ENCODE measurements at regions not wholly inside any gene's neighbourhood (a gene's known extent, or its start where the extent isn't known, plus 50 kb on each side); places are given as distances from the start of the nearest gene placed in this dataset.

DNA sequence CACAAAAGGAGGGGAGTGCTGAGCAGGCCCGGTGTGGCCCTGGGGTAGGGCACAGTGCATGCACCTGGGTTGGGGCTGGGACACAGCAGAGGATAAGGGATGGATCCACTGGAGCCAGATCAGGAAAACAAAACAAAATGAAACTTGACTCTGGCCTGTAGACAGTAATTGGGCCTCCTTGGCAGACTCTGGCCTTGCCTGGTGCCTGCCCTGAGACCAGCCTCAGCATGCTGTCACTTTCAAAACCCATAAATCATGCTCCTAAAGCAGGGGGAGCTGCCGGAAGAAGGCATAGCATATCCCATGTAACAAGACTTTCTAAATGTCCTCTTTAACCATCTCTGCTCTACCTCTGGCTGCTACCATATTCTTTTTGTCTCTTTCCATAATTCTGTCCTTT is 61.1 kb upstream of the IGFBP5 start:
- ChIA-PET CTCF (no interaction called here), POLR2A (no interaction called here)
- ATAC-seq (no peak), FAIRE-seq (no peak), DNase-seq (ENCODE audit: low read depth in 1 of 2, low spot score in 1 of 2) (no peak)
- no peak for TF ChIP-seq JUNB (IDR thresholded peaks at IDR 0.05)
- no peak for TF ChIP-seq JUN (IDR thresholded peaks at IDR 0.05)
- TF ChIP-seq CHD2 (IDR thresholded peaks at IDR 0.05; ENCODE audit: low read length, partially characterized antibody), result no peak
- no peak for TF ChIP-seq TP53 (CRISPR knock-in tag; IDR thresholded peaks at IDR 0.05)
- TF ChIP-seq FOSB (CRISPR knock-in tag; IDR thresholded peaks at IDR 0.05), result no peak
- no peak for TF ChIP-seq CBX8 (IDR thresholded peaks at IDR 0.05)
- TF ChIP-seq RARB (CRISPR knock-in tag; IDR thresholded peaks at IDR 0.05), result no peak
- TF ChIP-seq, protein P1, sequence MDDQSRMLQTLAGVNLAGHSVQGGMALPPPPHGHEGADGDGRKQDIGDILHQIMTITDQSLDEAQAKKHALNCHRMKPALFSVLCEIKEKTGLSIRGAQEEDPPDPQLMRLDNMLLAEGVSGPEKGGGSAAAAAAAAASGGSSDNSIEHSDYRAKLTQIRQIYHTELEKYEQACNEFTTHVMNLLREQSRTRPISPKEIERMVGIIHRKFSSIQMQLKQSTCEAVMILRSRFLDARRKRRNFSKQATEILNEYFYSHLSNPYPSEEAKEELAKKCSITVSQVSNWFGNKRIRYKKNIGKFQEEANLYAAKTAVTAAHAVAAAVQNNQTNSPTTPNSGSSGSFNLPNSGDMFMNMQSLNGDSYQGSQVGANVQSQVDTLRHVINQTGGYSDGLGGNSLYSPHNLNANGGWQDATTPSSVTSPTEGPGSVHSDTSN (IDR thresholded peaks at IDR 0.05), result no peak
- no peak for TF ChIP-seq PHF8 (IDR thresholded peaks at IDR 0.05; ENCODE audit: borderline replicate concordance, low read depth)
- Histone ChIP-seq H3K4me3 (no peak overlapping the region), H3K27ac (no peak overlapping the region), H3K4me1 (no peaks in the 10 kb centered on the region), H3K4me2 (no peak overlapping the region), H3K9me3 (no peaks in the 10 kb centered on the region)
- WGBS (ENCODE audit: missing lambda C conversion rate), result 49% methylated on average over 2 of the region's 2 CpGs

DNA sequence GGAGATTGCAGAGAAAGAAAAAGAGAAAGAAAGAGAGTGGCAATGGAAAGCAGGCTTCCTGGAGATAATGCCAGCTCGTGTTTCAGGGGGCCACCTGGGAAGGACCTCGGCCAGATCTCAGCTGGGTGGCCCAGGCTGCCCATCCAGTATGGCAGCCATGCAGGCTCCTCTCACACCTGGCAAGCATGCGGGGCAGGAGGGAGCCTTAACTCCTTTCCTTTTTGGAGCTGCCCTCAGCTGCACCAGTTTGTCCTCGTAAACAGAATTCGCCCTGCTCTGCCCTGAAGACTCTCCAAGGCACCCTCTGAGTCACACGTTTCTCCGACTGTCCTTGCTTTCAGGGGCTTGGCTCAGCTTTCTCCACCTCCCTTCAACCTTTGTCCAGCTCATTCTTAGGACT is 59.5 kb upstream of the IGFBP5 start:
- POLR2A ChIA-PET, result no interaction called here
- TF ChIP-seq MYC (IDR thresholded peaks at IDR 0.05; ENCODE audit: borderline replicate concordance, low read length) (no peak), RCOR1 (IDR thresholded peaks at IDR 0.05; ENCODE audit: low read depth, low read length) (no peak), RFX5 (IDR thresholded peaks at IDR 0.05) (no peak), RAD21 (conservative IDR thresholded peaks at IDR 0.05 in 1 of 2, IDR thresholded peaks at IDR 0.05 in 1 of 2) (no peak)
- CTCF ChIA-PET, result no interaction called here
- WGBS (ENCODE audit: missing lambda C conversion rate), result 24% methylated on average over 7 of the region's 7 CpGs
- Histone ChIP-seq H3K4me3 (no peak overlapping the region), H3K9me3 (no peaks in the 10 kb centered on the region), H3K4me2 (no peak overlapping the region), H3K4me1 (no peaks in the 10 kb centered on the region), H3K27ac (no peak overlapping the region)
- DNase-seq (ENCODE audit: low read depth in 1 of 2, low spot score in 1 of 2), result no peak
- ATAC-seq, result no peak
- no peak for FAIRE-seq

DNA sequence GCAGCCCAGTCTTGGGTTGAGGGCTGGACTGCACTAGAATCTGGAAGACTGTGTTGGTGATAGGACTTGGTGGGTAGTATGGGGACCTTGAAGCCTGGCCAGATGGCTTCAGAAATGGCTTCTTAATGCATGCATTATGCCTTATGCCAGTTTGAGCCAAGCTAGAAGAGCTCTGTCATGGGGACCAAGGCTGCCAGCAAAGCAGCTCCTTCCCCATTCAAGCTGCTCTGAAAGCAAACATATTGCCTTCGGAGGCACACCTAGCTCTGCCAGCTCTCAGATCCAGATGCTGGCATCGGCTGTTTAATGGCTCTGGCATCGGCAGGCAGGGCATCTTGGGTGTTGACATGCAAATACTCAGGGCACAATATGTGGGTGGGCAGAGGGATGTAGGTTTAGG is 59.0 kb upstream of the IGFBP5 start:
- H3K4me1 ChIP-seq, result no peaks in the 10 kb centered on the region
- H3K4me3 ChIP-seq, result no peak overlapping the region
- H3K9me3 ChIP-seq, result no peaks in the 10 kb centered on the region
- H3K4me2 ChIP-seq, result no peak overlapping the region
- FAIRE-seq (no peak), ATAC-seq (no peak), DNase-seq (ENCODE audit: low read depth in 1 of 2, low spot score in 1 of 2) (no peak)
- no peak overlapping the region for H3K27ac ChIP-seq
- ChIA-PET POLR2A (no interaction called here), CTCF (interaction anchor here (0.8 kb wide), 1 partner anchor 10 kb away, joined by 3 read pairs; no protein-coding TSS in a partner anchor)
- TF ChIP-seq RAD21 (conservative IDR thresholded peaks at IDR 0.05 in 1 of 2, IDR thresholded peaks at IDR 0.05 in 1 of 2) (no peak), EP300 (IDR thresholded peaks at IDR 0.05) (no peak), BHLHE40 (IDR thresholded peaks at IDR 0.05; ENCODE audit: low read depth, low read length) (no peak), ESRRA (IDR thresholded peaks at IDR 0.05; ENCODE audit: borderline replicate concordance, low read length) (no peak), HDAC2 (IDR thresholded peaks at IDR 0.05) (no peak), CHD2 (IDR thresholded peaks at IDR 0.05; ENCODE audit: low read length, partially characterized antibody) (no peak)
- TF ChIP-seq, protein P2, sequence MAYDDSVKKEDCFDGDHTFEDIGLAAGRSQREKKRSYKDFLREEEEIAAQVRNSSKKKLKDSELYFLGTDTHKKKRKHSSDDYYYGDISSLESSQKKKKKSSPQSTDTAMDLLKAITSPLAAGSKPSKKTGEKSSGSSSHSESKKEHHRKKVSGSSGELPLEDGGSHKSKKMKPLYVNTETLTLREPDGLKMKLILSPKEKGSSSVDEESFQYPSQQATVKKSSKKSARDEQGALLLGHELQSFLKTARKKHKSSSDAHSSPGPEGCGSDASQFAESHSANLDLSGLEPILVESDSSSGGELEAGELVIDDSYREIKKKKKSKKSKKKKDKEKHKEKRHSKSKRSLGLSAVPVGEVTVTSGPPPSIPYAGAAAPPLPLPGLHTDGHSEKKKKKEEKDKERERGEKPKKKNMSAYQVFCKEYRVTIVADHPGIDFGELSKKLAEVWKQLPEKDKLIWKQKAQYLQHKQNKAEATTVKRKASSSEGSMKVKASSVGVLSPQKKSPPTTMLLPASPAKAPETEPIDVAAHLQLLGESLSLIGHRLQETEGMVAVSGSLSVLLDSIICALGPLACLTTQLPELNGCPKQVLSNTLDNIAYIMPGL (CRISPR knock-in tag; IDR thresholded peaks at IDR 0.05; ENCODE audit: borderline replicate concordance), result no peak
- WGBS (ENCODE audit: missing lambda C conversion rate), result 6% methylated on average over 3 of the region's 3 CpGs

DNA sequence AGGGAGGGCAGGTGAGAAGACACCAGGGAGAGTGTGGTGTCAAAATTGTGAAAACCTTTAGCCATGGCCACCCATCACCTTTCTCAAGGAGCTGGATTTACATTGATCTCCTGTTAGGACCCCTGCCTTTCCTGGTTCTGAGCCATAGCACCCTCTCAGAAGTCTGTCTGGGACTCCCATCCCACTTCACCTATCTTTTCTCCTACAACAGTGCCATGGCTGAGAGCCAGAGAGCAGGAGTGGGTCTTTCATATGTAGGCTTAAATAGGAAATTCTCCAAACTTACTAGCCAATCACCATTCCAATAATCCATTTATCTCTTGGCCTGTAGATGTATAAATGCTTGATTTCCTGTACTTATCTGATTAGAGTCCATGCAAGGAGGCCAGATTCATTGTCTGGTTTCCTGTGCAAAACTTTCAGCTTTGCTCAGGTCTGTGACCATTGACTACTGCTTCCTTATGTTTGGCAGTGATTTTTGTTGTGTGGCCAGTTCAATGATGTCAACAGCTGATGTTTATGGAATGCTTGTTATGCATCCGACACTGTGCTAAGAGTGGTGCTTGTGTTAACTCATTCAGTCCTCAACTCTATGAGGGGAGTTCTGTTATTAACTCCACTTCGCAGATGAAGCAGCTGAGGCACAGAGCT is 57.6 kb upstream of the IGFBP5 start:
- WGBS (ENCODE audit: missing lambda C conversion rate), result 5% methylated on average over 2 of the region's 2 CpGs
- H3K9me3 ChIP-seq, result no peaks in the 10 kb centered on the region
- POLR2A ChIA-PET, result no interaction called here
- no peak for ATAC-seq
- no peak overlapping the region for H3K27ac ChIP-seq
- TF ChIP-seq HDAC2 (IDR thresholded peaks at IDR 0.05) (no peak), ZC3H11A (IDR thresholded peaks at IDR 0.05) (no peak), SREBF2 (IDR thresholded peaks at IDR 0.05) (no peak), POLR2AphosphoS2 (conservative IDR thresholded peaks at IDR 0.05; ENCODE audit: low read length) (no peak), HEYL (CRISPR knock-in tag; IDR thresholded peaks at IDR 0.05) (no peak), JUN (IDR thresholded peaks at IDR 0.05) (no peak), MAFK (IDR thresholded peaks at IDR 0.05; ENCODE audit: partially characterized antibody) (no peak)
- TF ChIP-seq, protein P3, sequence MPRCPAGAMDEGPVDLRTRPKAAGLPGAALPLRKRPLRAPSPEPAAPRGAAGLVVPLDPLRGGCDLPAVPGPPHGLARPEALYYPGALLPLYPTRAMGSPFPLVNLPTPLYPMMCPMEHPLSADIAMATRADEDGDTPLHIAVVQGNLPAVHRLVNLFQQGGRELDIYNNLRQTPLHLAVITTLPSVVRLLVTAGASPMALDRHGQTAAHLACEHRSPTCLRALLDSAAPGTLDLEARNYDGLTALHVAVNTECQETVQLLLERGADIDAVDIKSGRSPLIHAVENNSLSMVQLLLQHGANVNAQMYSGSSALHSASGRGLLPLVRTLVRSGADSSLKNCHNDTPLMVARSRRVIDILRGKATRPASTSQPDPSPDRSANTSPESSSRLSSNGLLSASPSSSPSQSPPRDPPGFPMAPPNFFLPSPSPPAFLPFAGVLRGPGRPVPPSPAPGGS (IDR thresholded peaks at IDR 0.05), result no peak
- TF ChIP-seq, protein P4, sequence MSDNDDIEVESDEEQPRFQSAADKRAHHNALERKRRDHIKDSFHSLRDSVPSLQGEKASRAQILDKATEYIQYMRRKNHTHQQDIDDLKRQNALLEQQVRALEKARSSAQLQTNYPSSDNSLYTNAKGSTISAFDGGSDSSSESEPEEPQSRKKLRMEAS (IDR thresholded peaks at IDR 0.05), result no peak
- TF ChIP-seq, protein P5, sequence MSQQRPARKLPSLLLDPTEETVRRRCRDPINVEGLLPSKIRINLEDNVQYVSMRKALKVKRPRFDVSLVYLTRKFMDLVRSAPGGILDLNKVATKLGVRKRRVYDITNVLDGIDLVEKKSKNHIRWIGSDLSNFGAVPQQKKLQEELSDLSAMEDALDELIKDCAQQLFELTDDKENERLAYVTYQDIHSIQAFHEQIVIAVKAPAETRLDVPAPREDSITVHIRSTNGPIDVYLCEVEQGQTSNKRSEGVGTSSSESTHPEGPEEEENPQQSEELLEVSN (IDR thresholded peaks at IDR 0.05; ENCODE audit: borderline replicate concordance, low read depth), result no peak
- TF ChIP-seq, protein P6, sequence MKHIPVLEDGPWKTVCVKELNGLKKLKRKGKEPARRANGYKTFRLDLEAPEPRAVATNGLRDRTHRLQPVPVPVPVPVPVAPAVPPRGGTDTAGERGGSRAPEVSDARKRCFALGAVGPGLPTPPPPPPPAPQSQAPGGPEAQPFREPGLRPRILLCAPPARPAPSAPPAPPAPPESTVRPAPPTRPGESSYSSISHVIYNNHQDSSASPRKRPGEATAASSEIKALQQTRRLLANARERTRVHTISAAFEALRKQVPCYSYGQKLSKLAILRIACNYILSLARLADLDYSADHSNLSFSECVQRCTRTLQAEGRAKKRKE (CRISPR knock-in tag; IDR thresholded peaks at IDR 0.05; ENCODE audit: low read depth), result no peak
- H3K4me1 ChIP-seq, result no peaks in the 10 kb centered on the region
- no peak overlapping the region for H3K4me2 ChIP-seq
- no peak for DNase-seq (ENCODE audit: low read depth in 1 of 2, low spot score in 1 of 2)
- no peak overlapping the region for H3K4me3 ChIP-seq
- CTCF ChIA-PET, result no interaction called here
- FAIRE-seq, result no peak
